SH-SY5Y (cell line): ENCODE measurements at regions not wholly inside any gene's neighbourhood (a gene's known extent, or its start where the extent isn't known, plus 50 kb on each side); places are given as distances from the start of the nearest gene placed in this dataset.

Experiments used
- GATA2 ChIP-seq: IDR thresholded peaks from 2 replicates; pipeline ENCODE4 v1.6.1; 2011; ENCODE audit warnings: mild to moderate bottlenecking, low read depth, low read length
- GATA3 ChIP-seq: IDR thresholded peaks from 2 replicates; pipeline ENCODE4 v1.6.1; 2011; ENCODE audit warnings: low read depth, mild to moderate bottlenecking, low read length, moderate library complexity

DNA sequence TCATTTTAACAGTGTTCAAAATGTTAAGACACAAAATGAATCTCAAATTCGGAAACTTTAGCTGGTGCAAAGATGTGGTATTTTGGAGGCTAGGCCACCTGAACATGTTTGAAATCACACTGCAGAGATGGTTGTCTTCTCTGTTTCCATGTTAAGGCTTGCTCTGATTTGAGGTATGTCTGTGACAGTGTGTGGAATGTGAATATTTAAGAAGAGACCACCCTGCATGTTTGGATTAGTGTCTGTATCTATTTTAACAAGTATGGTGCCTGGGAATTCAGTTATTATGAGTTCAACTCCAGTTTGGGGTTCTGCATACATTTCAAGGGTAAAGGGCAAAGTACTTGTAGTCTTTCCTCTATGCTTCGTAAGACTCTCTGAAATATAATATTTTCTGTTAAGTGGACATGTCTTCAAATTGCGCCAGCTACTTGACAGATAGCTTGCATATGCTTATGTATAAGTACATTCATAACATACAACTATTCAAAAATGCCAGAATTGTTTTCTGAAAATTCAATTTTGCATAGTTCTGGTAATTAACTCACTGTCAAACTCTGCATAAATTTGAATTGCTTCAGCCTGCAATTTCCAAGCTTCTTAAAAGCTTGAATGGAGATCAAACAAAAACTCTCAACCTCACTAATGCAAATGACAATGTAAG is 424.0 kb downstream of the ADAMTS20 start:
- TF ChIP-seq GATA2 (no peak), GATA3 (no peak)

DNA sequence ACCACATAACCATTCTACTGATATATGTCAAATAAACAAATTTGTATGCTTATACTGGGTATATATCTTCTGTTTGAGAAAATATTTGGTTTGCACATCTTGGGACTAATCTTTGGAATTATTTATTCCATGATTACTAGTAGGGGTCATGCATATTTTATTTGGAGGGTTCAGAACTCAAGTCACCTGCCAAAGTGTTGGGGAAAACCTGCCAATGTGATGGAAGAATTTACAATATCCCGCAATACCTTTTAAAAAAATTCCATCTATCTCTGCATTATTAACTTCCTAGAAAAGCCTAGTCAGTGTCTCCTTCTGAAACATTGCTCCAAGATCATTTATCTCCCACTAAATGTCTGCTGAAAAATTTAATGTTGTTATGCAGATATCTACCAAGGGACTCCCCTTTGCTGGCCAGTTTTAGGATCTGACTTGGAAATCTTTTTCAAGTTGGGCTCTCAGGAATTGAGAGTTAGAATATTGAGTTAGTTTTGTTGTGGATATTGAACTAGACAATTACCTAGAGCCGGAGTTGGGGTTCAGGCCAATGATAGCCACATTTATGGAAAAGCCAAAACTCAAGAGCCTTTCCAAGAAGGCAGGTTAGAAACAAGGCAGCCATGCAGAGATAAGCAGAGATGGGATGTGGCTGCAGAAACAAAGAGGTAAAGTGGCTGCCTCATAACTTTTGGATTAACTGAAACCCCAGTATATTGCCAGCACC is 425.2 kb downstream of the ADAMTS20 start:
- TF ChIP-seq GATA2 (no peak), GATA3 (no peak)

DNA sequence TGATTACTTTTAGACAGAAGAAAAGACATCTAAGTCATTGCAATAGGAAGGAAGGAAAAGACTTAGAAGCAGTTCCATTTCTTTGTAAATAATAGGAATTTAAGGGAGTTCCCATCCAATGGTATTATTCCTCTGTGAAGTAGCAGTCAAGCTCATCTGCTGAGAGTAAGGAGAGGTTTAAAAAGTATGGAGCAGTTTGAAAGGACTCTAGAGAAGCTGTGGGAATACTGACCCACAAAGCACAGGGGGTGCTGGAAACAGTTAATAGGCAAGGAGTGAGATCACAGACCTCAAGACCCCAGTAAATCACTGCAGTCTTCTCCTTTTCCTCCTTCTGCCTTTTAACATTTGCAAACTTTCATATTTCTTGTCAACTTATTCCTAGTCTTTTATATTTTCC is 428.5 kb downstream of the ADAMTS20 start:
- no peak for TF ChIP-seq GATA2
- no peak for TF ChIP-seq GATA3

DNA sequence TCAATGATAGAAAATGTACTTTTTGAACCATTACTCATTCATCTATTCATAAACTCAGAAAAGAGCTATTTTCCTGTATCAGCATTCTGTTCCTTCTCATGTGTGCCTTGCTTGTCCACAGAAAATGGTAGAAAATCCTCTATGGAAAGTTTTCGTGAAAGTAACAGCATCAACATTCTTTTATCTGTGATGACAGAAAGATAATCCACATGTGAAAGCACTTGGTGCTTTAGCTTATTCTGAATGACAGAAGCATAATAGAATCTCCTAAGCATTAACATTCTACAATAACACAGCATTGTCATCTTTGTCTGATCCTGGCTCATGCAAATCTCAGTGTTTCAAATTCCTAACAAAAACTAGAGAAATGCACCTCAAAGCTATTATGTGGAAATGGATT is 431.9 kb downstream of the ADAMTS20 start:
- no peak for TF ChIP-seq GATA2
- TF ChIP-seq GATA3, result no peak

DNA sequence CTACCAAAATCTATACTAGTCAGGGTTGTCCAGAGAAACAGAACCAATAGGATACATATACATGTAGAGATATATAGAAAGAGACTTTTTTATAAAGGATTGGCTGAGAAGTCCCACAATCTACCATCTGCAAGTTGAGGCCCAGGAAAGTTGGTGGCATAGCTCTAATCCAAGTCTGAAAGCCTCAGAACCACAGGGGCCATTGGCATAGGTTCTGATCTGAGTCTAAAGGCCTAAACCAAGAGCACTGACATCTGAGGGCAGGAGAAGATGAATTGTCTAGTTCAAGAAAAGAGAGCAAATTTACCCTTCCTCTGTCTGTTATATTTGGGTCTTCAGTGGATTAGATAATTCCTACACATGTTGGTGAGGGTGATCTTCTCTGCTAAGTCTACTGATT is 433.1 kb downstream of the ADAMTS20 start:
- TF ChIP-seq GATA3 (no peak), GATA2 (no peak)

DNA sequence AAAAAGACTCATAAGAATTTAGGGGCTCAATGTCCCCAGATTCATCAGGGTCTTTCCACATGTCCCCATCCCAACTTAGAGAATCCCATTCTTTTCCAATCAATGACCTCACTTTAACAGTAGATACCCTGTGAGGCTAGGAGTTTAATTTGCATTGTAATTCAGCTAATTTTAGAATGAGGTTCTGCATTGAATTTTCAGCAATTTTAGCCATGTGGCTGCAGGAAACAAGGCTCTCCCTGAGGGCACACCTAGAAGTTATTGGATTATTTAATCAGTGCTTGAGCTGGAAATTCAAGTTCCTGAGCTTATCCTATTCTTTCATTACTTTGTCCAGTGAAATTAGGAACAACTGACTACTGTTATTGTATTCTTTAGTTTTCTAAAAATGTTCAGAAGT is 433.8 kb downstream of the ADAMTS20 start:
- TF ChIP-seq GATA3 (no peak), GATA2 (no peak)

DNA sequence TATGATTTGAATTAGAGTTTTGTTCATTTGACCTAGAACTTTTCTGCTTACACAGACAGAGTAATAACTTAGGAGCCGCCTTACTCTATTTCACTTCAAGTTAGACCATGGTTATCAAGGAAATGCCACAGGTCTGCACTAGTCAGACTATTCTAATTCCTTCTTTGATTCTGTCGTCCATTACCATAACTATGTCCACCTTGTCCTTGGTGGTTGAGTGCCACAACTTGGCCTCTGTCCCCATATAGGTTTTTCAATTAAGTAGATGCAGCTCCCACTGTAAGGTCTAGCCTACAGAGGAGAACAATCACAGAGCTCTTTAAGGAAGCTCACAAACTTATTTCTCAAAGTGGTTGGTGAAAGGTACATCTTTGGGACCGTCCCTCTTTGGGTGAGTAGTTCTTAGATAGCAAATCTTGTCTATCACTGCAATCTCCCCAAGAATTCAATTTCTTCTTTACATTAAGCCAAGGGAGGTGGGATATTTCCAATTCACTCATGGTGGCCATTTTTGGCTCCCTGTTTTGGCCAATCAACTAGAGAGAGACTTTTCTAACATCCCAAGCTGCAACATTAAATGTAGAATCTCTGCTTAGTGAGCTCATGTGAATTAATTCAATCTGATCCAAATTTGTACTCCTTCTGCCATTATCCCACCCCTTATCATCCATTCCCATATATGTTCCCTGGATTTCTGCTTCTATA is 434.6 kb downstream of the ADAMTS20 start:
- no peak for TF ChIP-seq GATA3
- no peak for TF ChIP-seq GATA2

DNA sequence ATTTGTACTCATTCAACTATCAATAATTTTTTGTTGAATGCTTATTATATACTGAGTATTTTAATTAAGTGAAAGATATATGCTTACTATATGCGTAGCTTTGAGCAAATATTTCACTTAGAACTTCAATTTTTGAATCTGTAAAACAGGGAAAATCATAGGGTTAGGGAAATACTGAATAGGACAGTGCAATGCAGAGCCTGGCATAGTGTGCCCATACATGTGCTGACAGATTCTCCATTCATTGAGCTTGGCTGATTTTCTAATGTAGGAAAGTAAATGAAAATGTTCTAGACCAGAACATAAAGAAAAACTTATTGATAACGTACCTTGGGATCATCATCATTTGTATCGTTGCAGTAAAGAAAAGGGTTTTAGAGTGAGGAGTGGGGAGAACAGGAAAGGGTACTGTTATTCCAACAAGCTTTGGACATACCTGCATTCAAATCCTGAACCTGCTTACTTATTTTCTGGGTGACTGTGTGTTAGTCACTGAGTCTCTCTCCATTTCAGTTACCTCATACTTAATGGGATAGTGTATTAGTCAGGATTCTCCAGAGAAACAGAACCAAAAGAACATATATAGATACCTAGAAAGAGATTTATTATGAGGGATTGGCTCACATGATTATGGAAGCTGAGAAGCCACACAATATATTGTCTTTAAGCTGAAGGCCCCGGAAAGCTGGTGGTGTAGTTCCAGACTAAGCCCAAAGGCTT is 436.4 kb downstream of the ADAMTS20 start:
- TF ChIP-seq GATA3, result no peak
- no peak for TF ChIP-seq GATA2

DNA sequence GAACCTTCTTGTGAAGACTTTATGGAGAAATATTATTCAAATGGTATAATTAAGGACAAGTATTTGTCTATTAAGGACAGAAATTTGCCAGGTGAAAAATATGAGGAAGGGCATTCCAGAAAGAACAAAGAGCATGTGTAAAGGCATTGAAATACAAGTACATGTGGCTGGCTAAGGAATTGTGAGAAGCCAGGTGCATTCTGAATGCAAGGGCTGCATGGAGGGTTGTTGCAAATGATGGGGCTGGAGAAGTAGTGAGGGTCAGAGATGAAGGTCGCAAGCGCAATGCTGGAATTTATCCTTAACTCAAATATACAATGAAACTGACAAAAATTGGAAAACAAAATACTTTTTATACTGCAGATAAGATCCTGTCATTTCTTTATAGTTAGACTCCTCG is 437.7 kb downstream of the ADAMTS20 start:
- no peak for TF ChIP-seq GATA2
- no peak for TF ChIP-seq GATA3

DNA sequence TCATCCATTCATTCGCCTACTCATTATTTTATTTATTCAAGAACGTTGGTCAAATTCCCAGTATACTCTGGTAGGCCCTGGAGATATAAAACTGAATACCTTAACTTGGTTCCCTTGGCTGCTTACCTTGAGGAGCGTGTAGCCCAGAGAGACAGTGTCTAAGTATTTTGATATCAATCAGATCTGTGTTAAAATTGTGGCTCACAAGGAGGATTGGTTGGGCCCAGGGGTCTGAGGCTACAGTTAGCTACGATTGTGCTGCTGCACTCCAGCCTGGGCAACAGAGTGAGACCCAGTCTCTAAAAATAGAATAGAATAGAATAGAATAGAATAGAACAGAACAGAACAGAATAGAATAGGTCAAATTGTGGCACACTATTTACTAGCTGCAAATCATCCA is 438.4 kb downstream of the ADAMTS20 start:
- TF ChIP-seq GATA2 (no peak), GATA3 (no peak)

DNA sequence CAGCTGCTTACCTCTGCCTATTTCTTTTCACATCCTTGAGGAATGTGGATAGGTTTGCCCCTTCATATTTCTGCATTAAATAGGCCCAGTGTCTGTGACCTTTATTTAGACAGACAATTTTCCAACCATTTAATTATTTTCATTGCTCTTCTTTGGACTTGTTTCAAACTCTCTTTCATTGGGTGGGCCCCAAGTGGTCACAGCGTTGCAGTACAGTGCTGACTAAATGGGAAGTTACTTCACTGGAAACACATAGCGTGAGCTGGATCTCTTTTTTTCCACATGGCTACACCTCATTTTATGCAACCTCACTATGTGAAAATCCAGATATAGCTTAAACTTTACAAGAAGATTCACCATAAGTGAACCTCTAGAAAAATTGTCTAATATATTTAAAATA is 438.9 kb downstream of the ADAMTS20 start:
- TF ChIP-seq GATA3 (no peak), GATA2 (no peak)

DNA sequence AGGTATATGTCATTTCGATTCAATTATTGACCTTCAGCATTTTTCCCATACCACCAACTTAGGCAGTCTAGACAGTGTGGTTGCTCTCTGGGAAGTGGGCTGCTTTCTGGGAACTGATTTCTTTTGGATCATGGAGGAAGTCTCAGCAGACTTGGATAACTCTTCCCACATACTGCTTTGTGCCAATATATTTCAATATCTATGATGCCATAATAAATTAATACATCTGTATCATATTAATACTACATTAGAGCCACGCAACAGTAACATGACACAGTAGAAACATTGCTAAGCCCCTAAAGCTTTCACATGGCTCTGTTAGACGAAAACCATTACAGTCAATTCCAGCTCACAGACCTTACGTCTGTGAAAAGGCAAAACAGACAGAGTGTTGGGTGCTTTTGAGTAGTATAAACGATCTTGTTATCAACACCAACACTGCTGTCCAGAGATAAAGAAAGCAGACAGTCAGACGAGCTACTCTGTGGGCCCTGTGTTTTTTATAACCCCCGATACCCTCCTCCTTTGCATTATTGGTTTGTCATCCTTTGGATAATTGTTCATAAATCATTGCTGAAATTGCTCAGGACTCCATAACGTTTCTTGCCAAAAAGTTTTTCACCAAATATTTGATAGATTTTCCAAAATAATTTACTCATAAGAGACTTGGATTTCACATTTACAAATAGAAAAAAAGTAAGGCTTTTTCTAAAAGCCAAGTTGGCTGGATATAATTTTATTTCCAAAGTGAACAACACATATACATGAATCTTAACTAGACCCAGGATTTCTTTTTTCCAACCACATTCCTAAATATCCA is 439.7 kb downstream of the ADAMTS20 start:
- TF ChIP-seq GATA3 (0 out of 2 replicates have a peak, but pooled peaks have one; percentile 31), GATA2 (peak; percentile 66)

DNA sequence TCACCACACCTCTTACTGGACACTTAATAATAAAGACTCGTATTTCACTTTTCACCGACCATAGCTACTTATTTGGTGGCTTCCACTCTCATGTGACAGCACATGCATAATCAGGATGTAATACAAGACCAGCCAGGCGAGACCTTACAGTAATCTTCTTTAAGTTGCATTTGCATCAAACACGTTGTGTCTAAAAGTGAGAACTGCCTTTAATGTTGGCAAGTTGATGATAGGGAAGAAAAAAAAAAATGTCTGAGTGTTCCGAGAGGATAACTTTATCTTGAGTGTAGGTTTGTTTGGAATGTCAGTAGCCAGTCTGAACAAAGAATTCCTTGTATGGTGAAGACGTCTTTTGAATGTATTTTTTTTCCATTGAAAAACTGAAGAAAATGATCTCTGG is 440.4 kb downstream of the ADAMTS20 start:
- no peak for TF ChIP-seq GATA2
- TF ChIP-seq GATA3, result no peak
